ENCODE measurements at regions not wholly inside any gene's neighbourhood (a gene's known extent, or its start where the extent isn't known, plus 50 kb on each side); places are given as distances from the start of the nearest gene placed in this dataset.
A peak's percentile ranks its signal among the peaks of the same experiment; 100 is the strongest.

DNA sequence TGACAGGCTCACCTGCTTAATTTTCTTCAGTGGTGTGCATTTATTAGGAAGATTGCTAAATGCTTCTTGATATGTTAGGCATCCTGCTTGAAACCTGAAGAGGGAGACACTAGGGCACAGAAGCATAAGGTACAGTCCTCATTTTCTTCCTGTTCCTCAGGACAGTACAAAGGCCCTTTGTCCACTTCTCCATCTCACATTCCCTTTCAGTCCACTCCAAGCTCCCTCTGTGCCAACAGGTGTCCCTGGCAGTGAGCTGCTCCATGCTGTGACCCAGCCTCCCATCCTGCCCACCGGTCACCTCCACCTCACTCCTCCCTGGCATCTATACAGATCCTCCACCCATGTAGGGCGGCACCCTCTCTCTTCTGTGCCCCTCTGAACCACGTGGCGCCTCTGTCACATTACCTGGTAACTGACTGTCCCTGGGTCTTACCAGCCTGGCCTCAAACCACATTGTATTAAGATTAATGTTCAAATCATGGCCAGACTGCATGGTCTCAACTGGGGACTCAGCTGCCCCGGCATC is 162.8 kb downstream of the VAPA start:
- H3K4me3 ChIP-seq (ENCODE audit: low read depth, low read length): no peak overlapping the region
- DNase-seq (ENCODE audit: low read depth): no peak
- TF ChIP-seq, protein P1, sequence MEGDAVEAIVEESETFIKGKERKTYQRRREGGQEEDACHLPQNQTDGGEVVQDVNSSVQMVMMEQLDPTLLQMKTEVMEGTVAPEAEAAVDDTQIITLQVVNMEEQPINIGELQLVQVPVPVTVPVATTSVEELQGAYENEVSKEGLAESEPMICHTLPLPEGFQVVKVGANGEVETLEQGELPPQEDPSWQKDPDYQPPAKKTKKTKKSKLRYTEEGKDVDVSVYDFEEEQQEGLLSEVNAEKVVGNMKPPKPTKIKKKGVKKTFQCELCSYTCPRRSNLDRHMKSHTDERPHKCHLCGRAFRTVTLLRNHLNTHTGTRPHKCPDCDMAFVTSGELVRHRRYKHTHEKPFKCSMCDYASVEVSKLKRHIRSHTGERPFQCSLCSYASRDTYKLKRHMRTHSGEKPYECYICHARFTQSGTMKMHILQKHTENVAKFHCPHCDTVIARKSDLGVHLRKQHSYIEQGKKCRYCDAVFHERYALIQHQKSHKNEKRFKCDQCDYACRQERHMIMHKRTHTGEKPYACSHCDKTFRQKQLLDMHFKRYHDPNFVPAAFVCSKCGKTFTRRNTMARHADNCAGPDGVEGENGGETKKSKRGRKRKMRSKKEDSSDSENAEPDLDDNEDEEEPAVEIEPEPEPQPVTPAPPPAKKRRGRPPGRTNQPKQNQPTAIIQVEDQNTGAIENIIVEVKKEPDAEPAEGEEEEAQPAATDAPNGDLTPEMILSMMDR (conservative IDR thresholded peaks at IDR 0.05; ENCODE audit: low read depth, low read length): no peak

DNA sequence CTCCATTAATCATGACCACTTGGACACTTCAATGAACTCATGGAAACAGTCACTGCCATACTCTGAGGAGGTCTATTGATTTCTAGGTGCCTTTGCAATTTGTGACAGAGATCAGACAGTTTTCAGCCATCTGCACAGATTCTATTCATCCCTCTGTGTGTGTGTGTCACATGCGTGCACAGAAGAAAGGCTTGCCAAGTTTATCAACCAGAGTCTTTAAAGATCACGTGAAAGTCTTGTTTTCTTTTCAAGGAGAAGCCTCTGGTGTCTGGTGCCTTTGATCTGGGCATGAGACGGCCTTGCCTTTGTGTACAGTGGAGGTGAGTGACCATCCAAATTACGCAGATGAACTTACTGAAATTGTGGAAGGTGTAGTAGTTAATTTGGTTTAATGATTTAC is 164.2 kb downstream of the VAPA start:
- no peak for DNase-seq (ENCODE audit: low read depth)
- H3K4me3 ChIP-seq (ENCODE audit: low read depth, low read length): no peak overlapping the region

DNA sequence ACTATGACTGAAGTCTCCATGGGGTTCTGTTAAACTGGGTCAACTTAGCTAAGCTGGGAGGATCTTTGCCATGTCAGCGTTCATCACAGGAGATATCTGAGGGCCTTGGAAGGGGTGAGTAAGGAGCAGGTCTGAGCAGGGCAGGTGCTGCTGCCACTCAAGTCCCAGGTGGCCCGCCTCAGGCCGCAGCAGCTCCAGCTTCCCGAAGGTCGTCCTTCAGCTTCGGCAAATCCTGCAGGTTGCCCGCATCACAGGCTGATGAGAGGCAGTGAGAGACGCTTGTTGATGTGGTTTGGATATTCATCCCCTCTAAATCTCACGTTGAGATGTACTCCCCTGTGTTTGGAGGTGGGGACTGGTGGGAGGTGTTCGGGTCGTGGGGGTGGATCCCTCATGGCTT is 166.6 kb downstream of the VAPA start:
- no peak overlapping the region for H3K4me3 ChIP-seq (ENCODE audit: low read depth, low read length)
- no peak for DNase-seq (ENCODE audit: low read depth)
- TF ChIP-seq, protein P1 (conservative IDR thresholded peaks at IDR 0.05; ENCODE audit: low read depth, low read length): no peak

More for the DNA sequence above, 164.2 kb downstream of the VAPA start:
- TF ChIP-seq, protein P1 (conservative IDR thresholded peaks at IDR 0.05; ENCODE audit: low read depth, low read length): no peak

DNA sequence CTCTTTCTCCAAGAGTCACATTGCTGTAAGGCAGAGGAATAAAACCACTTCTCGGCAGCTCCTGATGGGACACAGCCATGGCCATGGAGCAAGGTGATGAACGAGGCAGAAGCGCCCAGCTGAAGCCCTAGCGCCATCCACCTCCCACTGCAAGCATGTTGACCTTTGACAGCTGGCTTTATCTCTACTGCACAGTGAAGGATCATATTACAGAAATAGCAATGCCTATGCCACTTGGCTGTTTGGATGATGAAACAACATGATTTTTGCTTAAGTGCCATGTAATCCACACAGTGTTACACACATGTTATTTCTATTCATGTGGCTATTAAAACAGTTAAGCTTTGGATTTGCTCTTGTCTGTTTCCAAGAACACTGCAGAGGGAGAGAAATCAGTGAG is 167.7 kb downstream of the VAPA start:
- TF ChIP-seq, protein P1 (conservative IDR thresholded peaks at IDR 0.05; ENCODE audit: low read depth, low read length): no peak
- no peak overlapping the region for H3K4me3 ChIP-seq (ENCODE audit: low read depth, low read length)
- peak; percentile 34 for DNase-seq (ENCODE audit: low read depth)

DNA sequence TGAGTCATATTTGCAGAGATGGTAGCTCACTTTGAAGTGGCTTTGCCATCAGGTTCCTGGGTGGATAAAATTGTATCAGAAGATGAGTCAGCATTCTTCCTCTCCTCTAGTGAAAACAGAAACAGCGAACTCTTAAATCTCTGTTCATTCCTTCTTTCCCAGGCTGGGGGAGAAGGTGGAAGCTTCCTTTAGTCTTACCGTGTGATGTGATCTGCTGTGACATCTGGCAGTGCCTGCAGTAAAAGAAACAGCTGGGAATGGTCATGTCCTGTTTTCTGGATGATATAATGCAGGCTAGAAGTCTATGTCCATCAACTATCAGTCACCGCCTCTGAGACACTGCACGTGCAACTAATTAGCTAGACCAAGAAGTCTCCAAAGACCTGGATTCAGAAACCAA is 171.6 kb downstream of the VAPA start:
- peak; percentile 14 for DNase-seq (ENCODE audit: low read depth)
- no peak overlapping the region for H3K4me3 ChIP-seq (ENCODE audit: low read depth, low read length)
- TF ChIP-seq, protein P1 (conservative IDR thresholded peaks at IDR 0.05; ENCODE audit: low read depth, low read length): no peak

DNA sequence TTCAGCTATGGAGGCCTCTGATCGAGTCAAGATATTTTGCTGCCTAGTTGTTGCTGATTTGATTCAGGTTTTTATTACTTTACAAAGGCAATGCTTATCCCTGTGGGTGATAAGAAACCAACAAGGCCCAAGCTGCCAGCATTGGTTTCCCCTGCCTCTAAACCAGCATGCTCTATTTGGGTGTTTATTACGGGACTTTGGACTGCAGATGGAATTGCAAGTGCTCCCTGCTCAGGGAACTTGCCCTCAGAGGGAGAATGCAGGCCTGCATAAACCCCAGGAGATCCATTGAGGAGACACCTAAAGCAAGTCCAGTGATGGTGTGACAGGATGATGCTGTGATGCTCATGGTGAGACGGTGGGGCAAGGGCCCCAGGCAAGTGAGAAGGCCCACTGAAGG is 172.1 kb downstream of the VAPA start:
- no peak overlapping the region for H3K4me3 ChIP-seq (ENCODE audit: low read depth, low read length)
- DNase-seq (ENCODE audit: low read depth): no peak
- TF ChIP-seq, protein P1 (conservative IDR thresholded peaks at IDR 0.05; ENCODE audit: low read depth, low read length): no peak

DNA sequence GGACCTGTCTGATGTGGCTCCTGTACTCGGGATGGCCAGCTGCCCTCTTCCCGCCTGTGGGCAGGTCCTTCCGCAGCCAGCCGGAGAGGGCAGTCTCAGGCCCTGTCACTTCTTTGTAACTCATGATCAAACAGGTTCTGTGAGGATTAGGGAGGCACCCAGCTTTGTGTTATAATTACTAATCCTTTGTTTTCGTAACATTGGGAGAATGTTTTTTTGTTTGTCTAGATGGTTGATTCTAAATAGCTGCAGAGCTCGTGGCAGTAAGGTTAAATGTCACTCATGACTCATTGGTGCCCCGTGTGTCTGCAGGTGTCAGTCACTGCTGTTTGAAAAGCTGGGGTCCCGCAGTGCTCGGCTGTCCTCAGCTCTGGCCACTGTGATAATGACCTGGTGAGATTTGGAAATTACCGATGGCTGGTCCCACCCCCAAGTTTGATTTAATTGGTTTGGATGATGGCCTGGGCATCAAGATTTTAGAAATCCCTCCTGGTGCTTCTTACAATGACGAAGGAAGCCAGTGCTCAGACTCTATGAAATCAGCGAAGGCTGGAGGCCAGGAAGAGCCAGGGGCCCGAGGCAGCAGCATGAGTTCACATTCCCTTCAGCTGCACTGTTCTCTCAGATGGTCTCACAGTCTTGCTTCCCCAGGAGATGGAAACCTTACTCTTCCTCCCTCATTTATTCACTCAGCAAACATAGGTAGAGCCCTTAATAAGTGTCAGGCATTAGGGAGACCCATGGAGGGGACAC is 172.8 kb downstream of the VAPA start:
- DNase-seq (ENCODE audit: low read depth): no peak
- no peak overlapping the region for H3K4me3 ChIP-seq (ENCODE audit: low read depth, low read length)
- TF ChIP-seq, protein P1 (conservative IDR thresholded peaks at IDR 0.05; ENCODE audit: low read depth, low read length): no peak

Measured in choroid plexus epithelial cell (primary cell).